HT-29 (cell line): ENCODE measurements at regions not wholly inside any gene's neighbourhood (a gene's known extent, or its start where the extent isn't known, plus 50 kb on each side); places are given as distances from the start of the nearest gene placed in this dataset.

Experiments
- DNase-seq: peaks from one replicate; pipeline ENCODE4 v3.0.0-alpha.2; 2015; ENCODE audit warnings: low spot score

- no peak for DNase-seq
Measured at GRCh38 chr5:2658447-2658846, 93.0 kb downstream of the IRX2 start.

GRCh38 chr5:2657151-2657550 lies 94.3 kb downstream of the IRX2 start:
- DNase-seq = no peak

GRCh38 chr5:2656206-2656605 lies 95.3 kb downstream of the IRX2 start:
- no peak for DNase-seq

- no peak for DNase-seq
Measured at GRCh38 chr5:2653991-2654390, 97.5 kb downstream of the IRX2 start.

GRCh38 chr5:2651116-2651515 lies 100.4 kb downstream of the IRX2 start:
- no peak for DNase-seq

GRCh38 chr5:2642684-2643345 lies 108.7 kb downstream of the IRX2 start:
- DNase-seq = no peak

GRCh38 chr5:2640717-2641116 lies 110.8 kb downstream of the IRX2 start:
- DNase-seq = no peak

GRCh38 chr5:2639425-2639824 lies 112.1 kb downstream of the IRX2 start:
- DNase-seq = no peak

- no peak for DNase-seq
Measured at GRCh38 chr5:2634399-2635176, 116.9 kb downstream of the IRX2 start.

- peak; percentile 29 for DNase-seq
Measured at GRCh38 chr5:2633992-2634391, 117.5 kb downstream of the IRX2 start.

GRCh38 chr5:2631758-2632157 lies 119.7 kb downstream of the IRX2 start:
- no peak for DNase-seq

- DNase-seq = no peak
Measured at GRCh38 chr5:2629045-2629444, 122.4 kb downstream of the IRX2 start.

GRCh38 chr5:2627867-2628266 lies 123.6 kb downstream of the IRX2 start:
- no peak for DNase-seq

- DNase-seq = no peak
Measured at GRCh38 chr5:2626572-2626971, 124.9 kb downstream of the IRX2 start.

- no peak for DNase-seq
Measured at GRCh38 chr5:2622866-2623265, 128.6 kb downstream of the IRX2 start.

GRCh38 chr5:2621631-2622030 lies 129.8 kb downstream of the IRX2 start:
- no peak for DNase-seq

- no peak for DNase-seq
Measured at GRCh38 chr5:2619216-2619615, 132.3 kb downstream of the IRX2 start.

- DNase-seq = no peak
Measured at GRCh38 chr5:2617461-2617860, 134.0 kb downstream of the IRX2 start.

GRCh38 chr5:2615917-2616316 lies 135.6 kb downstream of the IRX2 start:
- no peak for DNase-seq

GRCh38 chr5:2614571-2614970 lies 136.9 kb downstream of the IRX2 start:
- DNase-seq = no peak

GRCh38 chr5:2611659-2612058 lies 139.8 kb downstream of the IRX2 start:
- DNase-seq = no peak

GRCh38 chr5:2610986-2611385 lies 140.5 kb downstream of the IRX2 start:
- no peak for DNase-seq

GRCh38 chr5:2608391-2608790 lies 143.1 kb downstream of the IRX2 start:
- no peak for DNase-seq
